ENCODE measurements at regions not wholly inside any gene's neighbourhood (a gene's known extent, or its start where the extent isn't known, plus 50 kb on each side); places are given as distances from the start of the nearest gene placed in this dataset.

GRCh38 chr4:174116021-174116420 is 167.4 kb downstream of the FBXO8 start:
- no peak overlapping the region for H3K4me3 ChIP-seq (ENCODE audit: low read depth, low read length)
- DNase-seq (ENCODE audit: low read depth) = no peak
- no peak for TF ChIP-seq CTCF (conservative IDR thresholded peaks at IDR 0.05; ENCODE audit: low read depth, low read length)

- no peak for DNase-seq (ENCODE audit: low read depth)
- H3K4me3 ChIP-seq (ENCODE audit: low read depth, low read length) = no peak overlapping the region
- no peak for TF ChIP-seq CTCF (conservative IDR thresholded peaks at IDR 0.05; ENCODE audit: low read depth, low read length)
These were observed 172.0 kb downstream of the FBXO8 start for GRCh38 chr4:174111422-174111821.

- no peak for TF ChIP-seq CTCF (conservative IDR thresholded peaks at IDR 0.05; ENCODE audit: low read depth, low read length)
- no peak overlapping the region for H3K4me3 ChIP-seq (ENCODE audit: low read depth, low read length)
These were observed 173.3 kb downstream of the FBXO8 start for GRCh38 chr4:174110180-174110579.

GRCh38 chr4:174107746-174108354 is 175.6 kb downstream of the FBXO8 start:
- H3K4me3 ChIP-seq (ENCODE audit: low read depth, low read length) = no peak overlapping the region
- TF ChIP-seq CTCF (conservative IDR thresholded peaks at IDR 0.05; ENCODE audit: low read depth, low read length) = no peak
- DNase-seq (ENCODE audit: low read depth) = no peak

More at GRCh38 chr4:174110180-174110579, 173.3 kb downstream of the FBXO8 start:
- DNase-seq (ENCODE audit: low read depth) = no peak

GRCh38 chr4:174105202-174105601 is 178.3 kb downstream of the FBXO8 start:
- no peak for TF ChIP-seq CTCF (conservative IDR thresholded peaks at IDR 0.05; ENCODE audit: low read depth, low read length)
- H3K4me3 ChIP-seq (ENCODE audit: low read depth, low read length) = no peak overlapping the region
- DNase-seq (ENCODE audit: low read depth) = no peak

GRCh38 chr4:174100910-174101309 is 182.6 kb downstream of the FBXO8 start:
- no peak for TF ChIP-seq CTCF (conservative IDR thresholded peaks at IDR 0.05; ENCODE audit: low read depth, low read length)
- H3K4me3 ChIP-seq (ENCODE audit: low read depth, low read length) = no peak overlapping the region
- no peak for DNase-seq (ENCODE audit: low read depth)

GRCh38 chr4:174099712-174100111 is 183.8 kb downstream of the FBXO8 start:
- no peak for DNase-seq (ENCODE audit: low read depth)
- H3K4me3 ChIP-seq (ENCODE audit: low read depth, low read length) = no peak overlapping the region
- TF ChIP-seq CTCF (conservative IDR thresholded peaks at IDR 0.05; ENCODE audit: low read depth, low read length) = no peak
